ENCODE measurements at regions not wholly inside any gene's neighbourhood (a gene's known extent, or its start where the extent isn't known, plus 50 kb on each side); places are given as distances from the start of the nearest gene placed in this dataset.

GRCh38 chr2:128451084-128452023 is 132.7 kb upstream of the HS6ST1 start:
- no peak for DNase-seq

GRCh38 chr2:128452024-128452411 is 133.3 kb upstream of the HS6ST1 start:
- no peak for DNase-seq

- DNase-seq: no peak
Measured at GRCh38 chr2:128452536-128453530, 134.2 kb upstream of the HS6ST1 start.

- DNase-seq: no peak
Measured at GRCh38 chr2:128454980-128455720, 136.5 kb upstream of the HS6ST1 start.

- DNase-seq: no peak
Measured at GRCh38 chr2:128455721-128456050, 137.0 kb upstream of the HS6ST1 start.

- DNase-seq: no peak
Measured at GRCh38 chr2:128456281-128456680, 137.6 kb upstream of the HS6ST1 start.

- DNase-seq: no peak
Measured at GRCh38 chr2:128457006-128457604, 138.4 kb upstream of the HS6ST1 start.

- DNase-seq: no peak
Measured at GRCh38 chr2:128457716-128458115, 139.0 kb upstream of the HS6ST1 start.

- no peak for DNase-seq
Measured at GRCh38 chr2:128458505-128458904, 139.8 kb upstream of the HS6ST1 start.

- no peak for DNase-seq
Measured at GRCh38 chr2:128464456-128464855, 145.8 kb upstream of the HS6ST1 start.

- DNase-seq: no peak
Measured at GRCh38 chr2:128465246-128466170, 146.8 kb upstream of the HS6ST1 start.

- DNase-seq: no peak
Measured at GRCh38 chr2:128466376-128466775, 147.7 kb upstream of the HS6ST1 start.

- DNase-seq: no peak
Measured at GRCh38 chr2:128466776-128467175, 148.1 kb upstream of the HS6ST1 start.

- no peak for DNase-seq
Measured at GRCh38 chr2:128467321-128467969, 148.8 kb upstream of the HS6ST1 start.

GRCh38 chr2:128468186-128468920 is 149.7 kb upstream of the HS6ST1 start:
- no peak for DNase-seq

- DNase-seq: no peak
Measured at GRCh38 chr2:128469203-128469602, 150.5 kb upstream of the HS6ST1 start.

- no peak for DNase-seq
Measured at GRCh38 chr2:128469875-128470274, 151.2 kb upstream of the HS6ST1 start.

GRCh38 chr2:128472789-128473174 is 154.1 kb upstream of the HS6ST1 start:
- DNase-seq: no peak

- no peak for DNase-seq
Measured at GRCh38 chr2:128473175-128474035, 154.7 kb upstream of the HS6ST1 start.
